HG02610 (cell line): ENCODE measurements at regions not wholly inside any gene's neighbourhood (a gene's known extent, or its start where the extent isn't known, plus 50 kb on each side); places are given as distances from the start of the nearest gene placed in this dataset.

Experiments
- ATAC-seq: cut with Tn5 transposase; IDR thresholded peaks from one replicate; pipeline ENCODE4 v1.9.1; 2021; ENCODE audit warnings: mild to moderate bottlenecking, moderate library complexity; ENCODE audit not compliant: unreplicated experiment

- no peak for ATAC-seq
These were observed 207.2 kb upstream of the TMTC1 start for GRCh38 chr12:29990971-29991370.

GRCh38 chr12:29983851-29984250, 200.1 kb upstream of the TMTC1 start:
- no peak for ATAC-seq

GRCh38 chr12:29980304-29980703, 196.6 kb upstream of the TMTC1 start:
- ATAC-seq: no peak

GRCh38 chr12:29971446-29971845, 187.7 kb upstream of the TMTC1 start:
- ATAC-seq: no peak

- no peak for ATAC-seq
These were observed 186.8 kb upstream of the TMTC1 start for GRCh38 chr12:29970501-29970900.

- no peak for ATAC-seq
These were observed 178.7 kb upstream of the TMTC1 start for GRCh38 chr12:29962276-29963035.

- ATAC-seq: no peak
These were observed 177.5 kb upstream of the TMTC1 start for GRCh38 chr12:29961231-29961630.

GRCh38 chr12:29960122-29960521, 176.4 kb upstream of the TMTC1 start:
- ATAC-seq: no peak

- ATAC-seq: no peak
These were observed 174.1 kb upstream of the TMTC1 start for GRCh38 chr12:29957835-29958234.

- no peak for ATAC-seq
These were observed 162.2 kb upstream of the TMTC1 start for GRCh38 chr12:29945904-29946303.

GRCh38 chr12:29944269-29945000, 160.7 kb upstream of the TMTC1 start:
- no peak for ATAC-seq

GRCh38 chr12:29943683-29944082, 159.9 kb upstream of the TMTC1 start:
- ATAC-seq: no peak

- no peak for ATAC-seq
These were observed 157.1 kb upstream of the TMTC1 start for GRCh38 chr12:29940811-29941210.

GRCh38 chr12:29930503-29930902, 146.8 kb upstream of the TMTC1 start:
- no peak for ATAC-seq

GRCh38 chr12:29929295-29929694, 145.6 kb upstream of the TMTC1 start:
- ATAC-seq: no peak

GRCh38 chr12:29921307-29921706, 137.6 kb upstream of the TMTC1 start:
- no peak for ATAC-seq

GRCh38 chr12:29908157-29908556, 124.4 kb upstream of the TMTC1 start:
- no peak for ATAC-seq

- no peak for ATAC-seq
These were observed 123.7 kb upstream of the TMTC1 start for GRCh38 chr12:29907461-29907860.

GRCh38 chr12:29902043-29902442, 118.3 kb upstream of the TMTC1 start:
- ATAC-seq: no peak

- ATAC-seq: no peak
These were observed 117.8 kb upstream of the TMTC1 start for GRCh38 chr12:29901585-29901984.

- ATAC-seq: no peak
These were observed 115.6 kb upstream of the TMTC1 start for GRCh38 chr12:29899212-29899931.

- no peak for ATAC-seq
These were observed 112.2 kb upstream of the TMTC1 start for GRCh38 chr12:29895966-29896365.
